NT2/D1 (cell line): ENCODE measurements at regions not wholly inside any gene's neighbourhood (a gene's known extent, or its start where the extent isn't known, plus 50 kb on each side); places are given as distances from the start of the nearest gene placed in this dataset.

Experiments used
- DNase-seq: peaks from one replicate; pipeline ENCODE4 v3.0.0-alpha.2; 2011; ENCODE audit warnings: low read depth, low spot score
- H3K27me3 ChIP-seq: 2 replicates; pipeline ENCODE4 v1.6.0; 2011; ENCODE audit warnings: mild to moderate bottlenecking; ENCODE audit not compliant: insufficient read length, insufficient read depth
- H3K36me3 ChIP-seq: 2 replicates; pipeline ENCODE4 v1.6.1; 2011; ENCODE audit warnings: mild to moderate bottlenecking, low read length, mixed read lengths; ENCODE audit not compliant: insufficient read depth, insufficient read length
- H3K4me1 ChIP-seq: 2 replicates; pipeline ENCODE4 v1.5.1; 2011; ENCODE audit not compliant: insufficient read depth, insufficient read length
- H3K4me3 ChIP-seq: 2 replicates; pipeline ENCODE4 v1.5.1; 2011; ENCODE audit warnings: low read depth; ENCODE audit not compliant: insufficient read length
- H3K9ac ChIP-seq: 2 replicates; pipeline ENCODE4 v1.6.0; 2011; ENCODE audit warnings: low read depth; ENCODE audit not compliant: insufficient read length
- H3K9me3 ChIP-seq: 2 replicates; pipeline ENCODE4 v1.5.1; 2011; ENCODE audit warnings: mild to moderate bottlenecking, low read length; ENCODE audit not compliant: insufficient read depth
- SUZ12 ChIP-seq: IDR thresholded peaks from 2 replicates; pipeline ENCODE4 v1.6.1; 2011; ENCODE audit not compliant: insufficient read length, insufficient read depth; ENCODE audit errors: extremely low read depth
- YY1 ChIP-seq: IDR thresholded peaks from 2 replicates; pipeline ENCODE4 v1.6.1; 2011; ENCODE audit not compliant: insufficient read length, insufficient read depth
- ZNF274 ChIP-seq: IDR thresholded peaks from 2 replicates; pipeline ENCODE4 v1.6.1; 2011; ENCODE audit warnings: mild to moderate bottlenecking, low read depth, low read length

GRCh38 chr1:164051782-164052181 is 507.2 kb upstream of the PBX1 start:
- Histone ChIP-seq H3K9ac (no peak overlapping the region), H3K4me1 (no peaks in the 10 kb centered on the region), H3K27me3 (no peaks in the 10 kb centered on the region), H3K9me3 (no peaks in the 10 kb centered on the region), H3K36me3 (no peaks in the 10 kb centered on the region), H3K4me3 (no peak overlapping the region)
- TF ChIP-seq YY1 (no peak), ZNF274 (no peak)
- DNase-seq = no peak

GRCh38 chr1:164054331-164054730 is 504.7 kb upstream of the PBX1 start:
- Histone ChIP-seq H3K27me3 (no peaks in the 10 kb centered on the region), H3K4me1 (no peaks in the 10 kb centered on the region), H3K4me3 (no peak overlapping the region), H3K36me3 (no peaks in the 10 kb centered on the region), H3K9me3 (no peaks in the 10 kb centered on the region), H3K9ac (no peak overlapping the region)
- DNase-seq = no peak
- no peak for TF ChIP-seq ZNF274
- no peak for TF ChIP-seq YY1
- TF ChIP-seq SUZ12 = no peak

DNA sequence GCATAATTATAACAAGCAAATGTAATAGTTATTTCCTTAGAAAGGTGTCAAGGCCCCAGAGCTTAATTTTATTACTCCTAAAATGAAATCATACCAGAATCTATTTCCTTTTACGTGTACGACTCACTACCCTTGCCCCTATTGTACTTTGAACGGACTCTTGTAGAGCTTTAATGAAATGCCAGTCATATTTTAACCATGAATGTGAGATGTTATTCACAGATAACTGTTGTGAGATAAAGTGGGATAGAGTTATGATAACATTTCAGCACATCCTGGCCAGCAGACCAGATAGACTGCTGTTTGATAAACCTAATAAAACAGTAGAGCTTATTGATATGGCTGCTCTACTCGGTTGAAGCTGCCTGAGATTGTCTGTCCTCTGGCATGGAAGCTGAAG is 500.8 kb upstream of the PBX1 start:
- no peaks in the 10 kb centered on the region for H3K27me3 ChIP-seq

GRCh38 chr1:164061528-164061927 is 497.5 kb upstream of the PBX1 start:
- no peak overlapping the region for H3K4me3 ChIP-seq
- TF ChIP-seq ZNF274 (no peak), SUZ12 (no peak), YY1 (no peak)

More for the DNA sequence above, 500.8 kb upstream of the PBX1 start:
- Histone ChIP-seq H3K9me3 (no peaks in the 10 kb centered on the region), H3K36me3 (no peaks in the 10 kb centered on the region), H3K4me3 (no peak overlapping the region), H3K4me1 (no peaks in the 10 kb centered on the region), H3K9ac (no peak overlapping the region)
- no peak for DNase-seq
- TF ChIP-seq SUZ12 = no peak

DNA sequence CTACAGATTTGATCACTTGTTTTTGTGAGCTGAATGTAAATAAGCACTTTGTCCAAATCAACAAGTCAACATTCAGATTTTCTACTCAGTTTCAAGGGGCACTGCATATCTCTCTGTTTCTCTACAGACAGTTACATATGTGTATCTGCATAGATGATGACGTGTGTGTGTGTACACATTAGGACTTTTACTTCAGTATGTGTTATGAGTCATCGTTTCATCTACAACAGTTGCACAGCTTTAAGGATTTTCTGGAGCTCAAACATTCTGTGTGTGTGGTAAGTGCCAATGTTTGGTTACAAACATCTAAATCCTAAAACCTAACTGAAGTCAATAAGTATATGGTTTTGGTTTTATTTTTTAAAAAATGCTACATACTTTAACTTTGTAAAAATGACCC is 494.5 kb upstream of the PBX1 start:
- Histone ChIP-seq H3K27me3 (no peaks in the 10 kb centered on the region), H3K9me3 (peaks cover under 1% of the 10 kb centered on the region; the same call in 1 of the 2 replicates), H3K9ac (no peak overlapping the region), H3K36me3 (no peaks in the 10 kb centered on the region), H3K4me1 (no peaks in the 10 kb centered on the region), H3K4me3 (no peak overlapping the region)
- DNase-seq = no peak
- TF ChIP-seq SUZ12 (no peak), YY1 (no peak), ZNF274 (no peak)

More at GRCh38 chr1:164061528-164061927, 497.5 kb upstream of the PBX1 start:
- H3K9ac ChIP-seq = no peak overlapping the region
- H3K36me3 ChIP-seq = no peaks in the 10 kb centered on the region
- no peaks in the 10 kb centered on the region for H3K27me3 ChIP-seq
- H3K4me1 ChIP-seq = no peaks in the 10 kb centered on the region
- no peak for DNase-seq
- H3K9me3 ChIP-seq = no peaks in the 10 kb centered on the region

DNA sequence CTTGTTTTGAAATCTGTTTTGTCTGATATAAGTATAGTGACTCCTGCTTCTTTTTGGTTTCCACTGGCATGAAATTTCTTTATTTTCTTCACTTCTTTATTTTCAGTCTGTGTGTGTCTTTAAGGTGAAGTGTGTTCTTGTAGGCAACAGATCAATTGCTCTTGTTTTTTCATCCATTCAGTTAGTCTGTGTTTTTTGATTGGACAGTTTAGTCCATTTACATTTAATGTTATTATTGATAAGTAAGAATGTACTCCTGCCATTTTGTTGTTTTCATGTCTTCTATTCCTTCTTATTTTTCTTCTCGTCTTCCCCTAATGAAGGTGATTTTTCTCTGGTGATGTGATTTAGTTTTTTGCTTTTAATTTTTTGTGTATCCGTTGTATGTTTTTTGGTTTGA is 487.7 kb upstream of the PBX1 start:
- H3K4me1 ChIP-seq = no peaks in the 10 kb centered on the region
- peaks cover 16% of the 10 kb centered on the region for H3K9me3 ChIP-seq
- no peak overlapping the region for H3K9ac ChIP-seq
- no peak for TF ChIP-seq SUZ12
- no peak for TF ChIP-seq ZNF274
- no peak for TF ChIP-seq YY1
- no peaks in the 10 kb centered on the region for H3K36me3 ChIP-seq
- DNase-seq = no peak
- H3K27me3 ChIP-seq = no peaks in the 10 kb centered on the region
- H3K4me3 ChIP-seq = no peak overlapping the region

GRCh38 chr1:164086832-164087231 is 472.2 kb upstream of the PBX1 start:
- no peaks in the 10 kb centered on the region for H3K4me1 ChIP-seq
- no peak for DNase-seq
- H3K9ac ChIP-seq = no peak overlapping the region
- no peak overlapping the region for H3K4me3 ChIP-seq
- 0 out of 2 replicates have a peak, but pooled peaks have one; percentile 52 for TF ChIP-seq ZNF274
- TF ChIP-seq SUZ12 = no peak
- 0 out of 2 replicates have a peak, but pooled peaks cover 10% of the 10 kb centered on the region for H3K9me3 ChIP-seq
- no peaks in the 10 kb centered on the region for H3K27me3 ChIP-seq
- H3K36me3 ChIP-seq = no peaks in the 10 kb centered on the region

GRCh38 chr1:164087906-164088453 is 471.0 kb upstream of the PBX1 start:
- Histone ChIP-seq H3K4me3 (no peak overlapping the region), H3K4me1 (no peaks in the 10 kb centered on the region), H3K36me3 (no peaks in the 10 kb centered on the region), H3K9ac (no peak overlapping the region), H3K9me3 (peaks cover 16% of the 10 kb centered on the region; the same call in 1 of the 2 replicates), H3K27me3 (no peaks in the 10 kb centered on the region)
- no peak for DNase-seq
- no peak for TF ChIP-seq SUZ12
- TF ChIP-seq YY1 = no peak
- no peak for TF ChIP-seq ZNF274
